HT1080 (cell line): ENCODE measurements at regions not wholly inside any gene's neighbourhood (a gene's known extent, or its start where the extent isn't known, plus 50 kb on each side); places are given as distances from the start of the nearest gene placed in this dataset.

ENCODE experiments used
- DNase-seq: peaks from one replicate; pipeline ENCODE4 v3.0.0-alpha.2; 2015; ENCODE audit warnings: low read depth

- no peak for DNase-seq
Measured at GRCh38 chr2:2561346-2562095, 230.4 kb upstream of the MYT1L start.

DNA sequence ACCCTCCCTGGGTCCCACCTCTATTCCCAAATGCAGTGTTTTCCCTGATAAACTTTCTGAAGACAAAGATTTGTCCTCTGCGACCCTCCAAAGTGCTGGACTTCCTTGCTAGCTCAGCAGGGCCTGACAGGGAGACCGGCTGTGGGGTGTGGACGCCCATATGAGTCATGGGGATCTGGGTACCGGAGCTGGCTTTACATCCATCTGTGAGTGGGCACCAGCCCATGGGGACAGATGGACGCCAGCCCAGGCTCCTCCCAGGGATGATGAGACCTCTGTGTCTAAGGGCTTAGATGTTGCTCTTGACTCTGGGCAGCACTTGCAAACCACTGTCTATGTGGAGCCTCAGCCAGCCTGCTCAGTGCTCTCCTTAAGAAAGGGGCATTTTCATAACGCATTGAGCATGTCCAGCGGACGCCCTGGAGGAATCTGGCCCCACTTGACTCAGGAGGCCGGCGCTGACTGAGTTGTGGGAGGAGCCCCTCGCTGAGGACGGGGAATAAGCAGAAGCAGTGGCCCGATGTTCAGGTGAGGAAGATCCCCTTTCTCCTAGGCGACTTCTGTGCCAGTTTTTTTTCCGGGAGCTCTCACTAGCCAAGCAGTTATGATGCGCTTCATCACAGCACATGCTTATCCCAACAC, 229.4 kb upstream of the MYT1L start:
- no peak for DNase-seq

- no peak for DNase-seq
Measured at GRCh38 chr2:2558476-2558875, 227.4 kb upstream of the MYT1L start.

GRCh38 chr2:2557475-2557874, 226.4 kb upstream of the MYT1L start:
- DNase-seq = peak; percentile 8

DNA sequence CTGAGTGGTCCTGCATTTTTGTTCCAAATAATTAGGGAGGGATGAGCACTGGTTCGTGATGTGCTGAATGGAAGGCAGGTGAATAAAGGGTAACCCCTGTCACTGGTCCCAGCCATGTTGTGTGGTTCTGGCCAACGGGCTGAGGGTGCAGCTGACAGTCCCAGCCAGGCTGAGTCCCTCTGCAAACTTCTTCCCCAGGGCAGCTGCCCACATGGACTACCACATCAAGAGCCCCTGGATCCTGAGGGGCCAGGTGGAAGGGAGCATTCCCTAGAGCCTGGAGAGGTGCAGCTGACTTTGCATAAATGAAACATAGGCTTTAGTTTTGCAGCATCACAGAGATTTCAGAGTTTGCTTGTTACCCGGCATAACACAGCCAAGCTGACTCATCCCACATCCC, 219.8 kb upstream of the MYT1L start:
- no peak for DNase-seq

- DNase-seq = no peak
Measured at GRCh38 chr2:2547911-2548310, 216.8 kb upstream of the MYT1L start.

- no peak for DNase-seq
Measured at GRCh38 chr2:2547451-2547850, 216.4 kb upstream of the MYT1L start.

- DNase-seq = no peak
Measured at GRCh38 chr2:2546046-2546445, 215.0 kb upstream of the MYT1L start.

GRCh38 chr2:2542966-2543611, 212.0 kb upstream of the MYT1L start:
- DNase-seq = no peak

- no peak for DNase-seq
Measured at GRCh38 chr2:2542316-2542715, 211.2 kb upstream of the MYT1L start.

- no peak for DNase-seq
Measured at GRCh38 chr2:2540406-2540805, 209.3 kb upstream of the MYT1L start.

GRCh38 chr2:2536416-2537056, 205.5 kb upstream of the MYT1L start:
- no peak for DNase-seq

- DNase-seq = peak; percentile 1
Measured at GRCh38 chr2:2530334-2530733, 199.3 kb upstream of the MYT1L start.

- no peak for DNase-seq
Measured at GRCh38 chr2:2528846-2529245, 197.8 kb upstream of the MYT1L start.

GRCh38 chr2:2527148-2527547, 196.1 kb upstream of the MYT1L start:
- DNase-seq = peak; percentile 70

GRCh38 chr2:2524348-2524941, 193.4 kb upstream of the MYT1L start:
- DNase-seq = no peak

DNA sequence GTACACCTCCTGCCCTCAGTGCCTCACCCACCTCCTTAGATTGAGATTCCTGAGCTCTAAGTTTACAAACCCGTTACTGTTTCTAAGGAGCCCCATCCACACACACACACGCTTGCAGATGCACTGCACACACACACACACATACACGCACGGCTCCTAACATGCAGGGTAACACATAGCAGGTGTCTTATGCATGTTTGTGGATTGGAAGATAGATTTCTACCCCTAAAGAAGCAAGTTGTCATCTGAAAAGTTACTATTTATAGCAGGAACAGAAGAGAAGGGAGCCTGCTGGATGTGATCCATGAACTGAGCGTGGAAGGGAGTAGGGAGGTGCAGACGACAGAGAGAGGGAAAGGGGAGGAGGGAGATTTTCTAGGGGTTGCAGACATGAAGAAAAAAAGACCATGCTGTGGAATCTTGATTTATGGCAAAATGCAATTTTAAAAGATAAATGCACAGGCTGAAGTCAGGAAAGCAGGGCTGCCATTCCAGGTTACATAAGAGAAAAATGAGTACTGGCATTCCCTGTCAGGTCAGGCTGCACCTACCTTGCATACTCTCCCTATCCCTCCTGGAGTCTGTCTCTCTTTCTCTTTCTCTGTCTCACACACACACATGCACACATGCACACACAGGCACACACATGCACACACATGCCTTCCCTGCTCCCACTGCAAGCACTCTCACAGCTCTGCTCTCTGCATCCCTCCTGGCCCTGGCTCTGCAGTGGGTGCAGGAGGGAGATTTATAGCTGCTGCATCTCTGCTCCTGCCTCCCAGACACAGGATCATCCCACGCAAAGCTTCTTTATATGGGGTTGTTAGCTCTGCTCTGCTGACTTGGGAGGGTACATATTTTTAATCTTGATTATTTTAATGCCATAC, 192.6 kb upstream of the MYT1L start:
- no peak for DNase-seq

GRCh38 chr2:2520401-2520811, 189.3 kb upstream of the MYT1L start:
- no peak for DNase-seq

- DNase-seq = no peak
Measured at GRCh38 chr2:2519381-2519780, 188.3 kb upstream of the MYT1L start.

DNA sequence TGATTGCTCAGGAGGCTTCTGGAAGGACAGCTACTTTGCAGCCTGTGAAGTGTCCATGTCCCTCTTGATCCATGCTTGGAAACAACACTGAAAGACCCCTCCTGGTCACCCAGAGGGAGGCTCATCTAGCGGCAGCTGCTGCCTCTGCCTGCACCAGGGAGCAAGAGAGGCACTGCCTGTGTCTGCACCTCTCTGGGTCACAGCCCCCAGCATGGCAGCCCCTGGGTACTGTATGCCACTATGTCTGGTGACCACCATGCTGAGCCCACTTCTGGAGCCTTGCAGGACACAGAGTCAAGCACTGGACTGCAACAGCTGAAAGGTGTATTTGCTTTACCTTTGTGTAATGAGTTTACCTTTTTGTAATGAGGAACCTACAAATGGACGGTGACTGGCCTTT, 186.3 kb upstream of the MYT1L start:
- DNase-seq = no peak

- DNase-seq = no peak
Measured at GRCh38 chr2:2516386-2516785, 185.3 kb upstream of the MYT1L start.
